HG03457 (cell line): ENCODE measurements at regions not wholly inside any gene's neighbourhood (a gene's known extent, or its start where the extent isn't known, plus 50 kb on each side); places are given as distances from the start of the nearest gene placed in this dataset.
"Not testable (repeated sequence)": the region's sequence is repeated elsewhere in the genome, so short reads cannot be mapped to it uniquely, and the experiment has no call there.

Source experiments
- ATAC-seq: cut with Tn5 transposase; IDR thresholded peaks from one replicate; pipeline ENCODE4 v1.9.1; 2021; ENCODE audit warnings: moderate number of reproducible peaks; ENCODE audit not compliant: unreplicated experiment

DNA sequence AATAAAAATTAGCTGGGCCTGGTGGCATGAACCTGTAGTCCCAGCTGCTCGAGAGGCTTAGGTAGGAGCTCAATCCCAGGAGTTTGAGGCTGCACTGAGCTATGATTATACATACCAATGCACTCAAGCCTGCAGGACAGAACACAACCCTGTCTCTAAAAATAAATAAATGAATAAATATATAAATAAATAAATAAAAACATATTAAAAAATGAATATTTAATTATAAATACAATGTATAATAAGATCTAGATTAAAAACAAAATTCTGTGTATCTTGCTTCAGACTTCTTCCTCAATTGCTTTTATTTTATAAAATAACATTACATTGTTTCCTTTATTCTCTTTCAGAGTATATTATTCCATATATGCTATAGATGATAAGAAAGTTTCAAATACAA lies 1964.1 kb downstream of the PCDH9 start:
- no peak for ATAC-seq

DNA sequence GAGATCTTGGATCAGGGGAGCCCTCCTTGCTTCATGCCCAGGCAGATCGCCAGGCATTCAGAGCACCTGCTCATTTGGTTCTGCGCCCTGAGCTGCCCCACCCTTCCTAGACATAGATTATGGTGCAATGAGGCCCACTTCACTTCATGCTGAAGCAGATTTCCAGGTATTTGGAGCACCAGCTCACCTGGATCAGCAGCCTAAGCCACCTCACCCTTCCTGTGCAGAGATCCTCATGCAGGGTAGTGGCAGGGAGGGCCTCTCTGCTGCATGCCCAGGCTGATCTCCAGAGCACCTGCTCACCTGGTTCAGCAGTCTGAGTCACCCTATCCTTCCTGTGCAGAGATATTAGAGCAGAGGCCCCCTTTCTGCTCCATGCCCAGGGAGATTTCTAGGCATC lies 1966.1 kb downstream of the PCDH9 start:
- no peak for ATAC-seq

DNA sequence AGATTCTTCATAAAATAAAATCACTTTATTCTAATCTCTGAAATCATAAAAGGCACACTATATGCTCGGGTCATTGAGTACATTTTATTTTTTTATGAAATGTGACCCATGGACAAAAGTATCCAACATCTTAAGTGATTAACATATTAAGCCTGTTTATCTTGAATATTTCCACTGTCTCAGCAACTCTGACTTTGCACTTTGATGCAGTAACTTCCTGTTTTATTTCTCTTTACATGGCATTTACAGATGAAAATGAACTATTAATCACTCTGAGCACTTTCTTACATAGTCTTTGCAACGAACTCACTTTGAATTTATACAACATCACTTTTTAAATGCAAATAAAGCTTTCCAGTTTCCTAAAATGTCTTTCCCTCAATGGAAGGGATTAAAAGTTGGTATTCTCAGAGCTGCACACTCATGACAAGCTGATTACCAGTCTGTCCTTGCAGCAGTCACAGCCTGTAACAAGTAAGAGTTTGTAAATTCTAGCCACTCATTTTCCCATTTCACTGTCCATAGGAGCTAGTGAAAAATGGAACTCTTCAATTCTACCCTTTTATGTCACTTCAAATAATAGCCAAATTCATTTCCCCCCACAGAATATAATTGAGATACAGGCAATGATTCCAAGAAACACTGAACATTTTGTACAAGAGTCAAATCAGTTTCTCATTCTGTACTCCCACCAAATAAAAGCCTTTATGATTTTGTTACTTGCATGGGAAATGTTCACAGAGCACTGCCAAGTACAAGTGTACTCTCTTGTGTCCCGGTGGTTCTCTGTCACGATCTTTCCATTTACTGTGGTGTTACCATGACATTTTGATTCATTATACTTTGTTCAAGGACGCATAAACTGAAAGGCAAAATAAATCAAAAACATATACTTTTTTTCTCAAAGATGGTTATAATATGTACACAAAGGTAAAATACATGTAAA lies 1968.9 kb downstream of the PCDH9 start:
- ATAC-seq = no peak

- ATAC-seq = no peak
Measured at GRCh38 chr13:65240773-65241172, 1989.4 kb downstream of the PCDH9 start.

DNA sequence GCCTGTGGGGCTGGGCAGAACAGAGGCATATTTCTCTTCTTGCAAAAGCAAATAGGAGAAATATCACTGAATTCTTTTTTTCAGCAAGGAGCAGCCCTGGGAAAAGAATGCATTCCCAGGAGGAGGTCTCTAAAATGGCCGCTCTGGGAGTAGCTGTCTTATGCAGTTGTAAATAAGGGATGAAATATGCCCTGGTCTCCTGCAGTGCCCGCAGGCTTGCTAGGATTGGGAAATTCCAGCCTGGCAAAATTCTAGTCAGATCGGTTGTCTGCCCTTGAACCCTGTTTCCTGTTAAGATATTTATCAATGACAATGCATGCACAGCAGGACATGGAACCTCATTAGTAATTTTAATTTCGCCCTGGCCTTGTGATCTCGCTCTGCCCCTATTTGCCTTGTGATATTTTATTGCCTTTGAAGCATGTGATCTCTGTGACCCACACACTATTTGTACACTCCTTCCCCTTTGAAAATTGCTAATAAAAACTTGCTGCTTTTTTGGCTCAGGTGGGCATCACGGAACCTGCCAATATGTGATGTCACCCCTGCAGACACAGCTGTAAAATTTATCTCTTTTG lies 1993.2 kb downstream of the PCDH9 start:
- ATAC-seq = no peak

- ATAC-seq = no peak
Measured at GRCh38 chr13:65217471-65217995, 2012.6 kb downstream of the PCDH9 start.

DNA sequence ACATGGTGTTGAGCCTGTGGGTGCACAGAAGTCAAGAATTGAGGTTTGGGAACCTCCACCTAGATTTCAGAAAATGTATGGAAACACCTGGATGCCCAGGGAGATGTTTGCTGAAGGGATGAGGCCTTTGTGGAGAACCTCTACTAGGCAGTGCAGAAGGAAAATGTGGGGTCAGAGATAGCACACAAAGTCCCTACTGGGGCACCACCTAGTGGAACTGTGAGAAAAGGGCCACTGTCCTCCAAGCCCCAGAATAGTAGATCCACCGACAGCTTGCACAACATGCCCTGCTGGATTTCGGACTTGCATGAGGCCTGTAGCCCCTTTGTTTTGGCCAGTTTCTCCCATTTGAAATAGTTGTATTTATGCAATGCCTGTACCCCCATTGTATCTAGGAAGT lies 2027.3 kb downstream of the PCDH9 start:
- ATAC-seq = not testable (repeated sequence)

GRCh38 chr13:65188721-65189120 lies 2041.4 kb downstream of the PCDH9 start:
- no peak for ATAC-seq

- ATAC-seq = no peak
Measured at GRCh38 chr13:65168026-65168425, 2062.1 kb downstream of the PCDH9 start.

- ATAC-seq = no peak
Measured at GRCh38 chr13:65166675-65167074, 2063.5 kb downstream of the PCDH9 start.

GRCh38 chr13:65159803-65160202 lies 2070.3 kb downstream of the PCDH9 start:
- ATAC-seq = no peak

DNA sequence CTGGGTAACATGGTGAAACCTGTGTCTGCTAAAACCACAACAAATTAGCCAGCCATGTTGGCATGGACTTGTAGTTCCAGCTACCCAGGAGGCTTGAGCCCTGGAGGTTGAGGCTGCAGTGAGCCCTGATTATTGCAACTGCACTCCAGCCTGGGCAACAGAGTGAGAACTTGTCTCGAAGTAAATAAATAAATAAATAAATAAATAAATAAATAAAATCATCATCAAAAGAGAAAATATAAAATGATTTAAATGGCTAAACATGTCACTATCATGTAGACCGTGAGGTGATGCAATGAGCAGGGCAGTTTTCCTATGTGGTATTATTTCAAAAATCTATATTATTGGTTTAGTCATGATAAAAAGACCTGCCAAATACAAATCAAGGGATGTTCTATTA lies 2074.3 kb downstream of the PCDH9 start:
- ATAC-seq = no peak

GRCh38 chr13:65154661-65155447 lies 2075.3 kb downstream of the PCDH9 start:
- ATAC-seq = no peak

- ATAC-seq = no peak
Measured at GRCh38 chr13:65149687-65150086, 2080.4 kb downstream of the PCDH9 start.

- no peak for ATAC-seq
Measured at GRCh38 chr13:65143920-65144319, 2086.2 kb downstream of the PCDH9 start.

DNA sequence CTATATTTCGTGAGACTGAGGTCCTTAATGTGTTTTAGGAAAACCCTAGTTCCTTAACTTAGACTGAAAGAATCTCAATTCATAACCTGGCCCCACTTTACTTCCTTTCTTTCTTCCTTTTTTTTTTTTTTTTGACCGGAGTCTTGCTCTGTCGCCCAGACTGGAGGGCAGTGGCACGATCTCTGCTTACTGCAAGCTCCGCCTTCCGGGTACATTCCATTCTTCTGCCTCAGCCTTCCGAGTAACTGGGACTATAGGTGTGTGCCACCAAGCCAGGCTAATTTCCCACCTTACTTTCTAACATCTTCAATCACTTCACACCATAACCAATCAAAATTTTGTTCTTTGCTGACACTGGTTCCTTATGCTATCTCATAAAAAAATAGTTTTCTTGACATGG lies 2097.0 kb downstream of the PCDH9 start:
- ATAC-seq = no peak

GRCh38 chr13:65125236-65125635 lies 2104.9 kb downstream of the PCDH9 start:
- ATAC-seq = no peak

DNA sequence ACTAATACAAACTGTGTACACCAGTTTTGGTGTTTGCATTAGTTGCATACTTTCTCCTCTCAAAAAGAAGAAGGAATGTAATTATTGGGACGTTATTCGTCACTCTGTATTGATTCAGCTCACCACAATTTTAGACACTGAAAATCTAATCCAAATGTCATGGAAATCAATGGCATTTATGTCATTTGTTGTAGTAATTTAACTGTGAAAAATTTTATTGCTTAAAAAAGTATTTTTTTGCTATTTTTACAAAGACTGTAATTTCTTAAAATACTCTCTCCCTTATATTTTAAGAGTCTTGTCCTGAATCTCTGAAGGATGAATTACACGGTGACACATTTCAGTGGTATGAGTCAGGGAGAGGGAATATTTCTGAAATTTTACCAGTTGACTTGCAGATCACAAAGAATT lies 2117.6 kb downstream of the PCDH9 start:
- no peak for ATAC-seq

GRCh38 chr13:65112123-65112522 lies 2118.0 kb downstream of the PCDH9 start:
- no peak for ATAC-seq

DNA sequence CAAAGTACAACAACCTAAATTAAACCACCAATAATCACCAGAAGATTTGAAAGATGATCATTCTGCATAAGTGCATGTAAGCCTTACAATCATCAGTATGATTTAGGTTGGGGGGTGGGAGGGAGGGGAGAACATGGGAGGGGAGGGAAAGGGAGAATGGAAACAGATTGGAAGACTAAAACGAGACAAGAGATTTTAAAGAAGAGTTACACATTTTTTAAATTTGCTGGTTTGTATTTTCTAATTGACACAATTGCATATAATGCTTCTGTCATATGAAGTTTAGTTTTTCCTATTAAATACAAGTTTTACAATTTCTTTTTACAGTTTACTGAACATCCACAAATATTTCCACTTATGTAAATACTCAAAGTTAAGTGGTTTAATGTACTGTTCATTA lies 2118.9 kb downstream of the PCDH9 start:
- no peak for ATAC-seq

DNA sequence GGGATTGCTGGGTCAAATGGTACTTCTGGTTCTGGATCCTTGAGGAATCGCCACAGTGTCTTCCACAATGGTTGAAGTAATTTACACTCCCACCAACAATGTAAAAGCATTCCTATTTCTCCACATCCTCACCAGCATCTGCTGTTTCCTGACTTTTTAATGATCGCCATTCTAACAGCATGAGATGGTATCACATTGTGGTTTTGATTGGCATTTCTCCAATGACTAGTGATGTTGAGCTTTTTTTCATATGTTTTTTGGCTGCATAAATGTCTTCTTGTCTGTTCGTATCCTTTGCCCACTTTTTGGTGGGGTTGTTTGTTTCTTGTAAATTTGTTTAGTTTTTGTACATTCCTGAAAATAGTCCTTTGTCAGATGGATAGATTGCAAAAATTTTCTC lies 2125.7 kb downstream of the PCDH9 start:
- not testable (repeated sequence) for ATAC-seq
